MM.1S (cell line): ENCODE measurements at regions not wholly inside any gene's neighbourhood (a gene's known extent, or its start where the extent isn't known, plus 50 kb on each side); places are given as distances from the start of the nearest gene placed in this dataset.

Experiments used
- DNase-seq: peaks from one replicate; pipeline ENCODE4 v3.0.0-alpha.2; 2015
- H2AFZ ChIP-seq: fragments of 300-600 bp; sonication (generic); 2 replicates; pipeline ENCODE4 v1.6.0; 2016; ENCODE audit warnings: antibody characterized with exemption, low read length
- H3F3A ChIP-seq: fragments of 300-600 bp; sonication (generic); 2 replicates; pipeline ENCODE4 v1.6.1; 2016; ENCODE audit warnings: mild to moderate bottlenecking, antibody characterized with exemption, low read length, moderate library complexity, mixed read lengths; ENCODE audit not compliant: insufficient read depth
- H3K27ac ChIP-seq: fragments of 300-600 bp; sonication (generic); 2 replicates; pipeline ENCODE4 v1.5.1; 2016; ENCODE audit warnings: mild to moderate bottlenecking, low read length
- H3K27me3 ChIP-seq: fragments of 300-600 bp; sonication (generic); replicated peaks from 2 replicates; pipeline ENCODE4 v1.6.0; 2016; ENCODE audit warnings: low read length; ENCODE audit not compliant: insufficient read depth
- H3K36me3 ChIP-seq: fragments of 300-600 bp; sonication (generic); replicated peaks from 2 replicates; pipeline ENCODE4 v1.6.1; 2016; ENCODE audit warnings: mild to moderate bottlenecking, low read length, mixed read lengths; ENCODE audit not compliant: insufficient read depth
- H3K4me1 ChIP-seq: fragments of 300-600 bp; sonication (generic); 2 replicates; pipeline ENCODE4 v1.6.1; 2016; ENCODE audit warnings: low read length, mixed read lengths
- H3K4me2 ChIP-seq: fragments of 300-600 bp; sonication (generic); 2 replicates; pipeline ENCODE4 v1.6.0; 2016; ENCODE audit warnings: low read depth, low read length
- H3K4me3 ChIP-seq: fragments of 300-600 bp; sonication (generic); 2 replicates; pipeline ENCODE4 v1.5.1; 2016; ENCODE audit warnings: low read length, mixed read lengths
- H3K79me2 ChIP-seq: fragments of 300-600 bp; sonication (generic); 2 replicates; pipeline ENCODE4 v1.6.1; 2016; ENCODE audit warnings: mixed run types, low read length, mixed read lengths
- H3K9ac ChIP-seq: fragments of 300-600 bp; sonication (generic); 2 replicates; pipeline ENCODE4 v1.6.1; 2016; ENCODE audit warnings: low read length, mixed read lengths
- H3K9me2 ChIP-seq: fragments of 300-600 bp; sonication (generic); replicated peaks from 2 replicates; pipeline ENCODE4 v1.6.1; 2016; ENCODE audit warnings: mild to moderate bottlenecking, low read length, mixed read lengths; ENCODE audit not compliant: insufficient read depth
- H3K9me3 ChIP-seq: fragments of 300-600 bp; sonication (generic); replicated peaks from 2 replicates; pipeline ENCODE4 v1.6.1; 2016; ENCODE audit warnings: mild to moderate bottlenecking, low read length, mixed read lengths; ENCODE audit not compliant: insufficient read depth
- H4K20me1 ChIP-seq: fragments of 300-600 bp; sonication (generic); 2 replicates; pipeline ENCODE4 v1.6.1; 2016; ENCODE audit warnings: mild to moderate bottlenecking, low read length, moderate library complexity, mixed read lengths; ENCODE audit not compliant: insufficient read depth
- EZH2 ChIP-seq: fragments of 300-600 bp; sonication (generic); optimal IDR thresholded peaks from 2 replicates; pipeline ENCODE3; 2017; ENCODE audit warnings: low read depth, mild to moderate bottlenecking, antibody characterized with exemption, low read length, mixed read lengths
- EZH2phosphoT487 ChIP-seq: fragments of 300-600 bp; sonication (generic); IDR thresholded peaks from 2 replicates; pipeline ENCODE4 v1.6.1; 2018; ENCODE audit warnings: antibody characterized with exemption, low read length
- TF ChIP-seq, protein P1 (sequence below): fragments of 300-600 bp; sonication (generic); IDR thresholded peaks from 2 replicates; pipeline ENCODE4 v1.5.1; 2016; ENCODE audit warnings: antibody characterized with exemption, low read length, mixed read lengths

DNA sequence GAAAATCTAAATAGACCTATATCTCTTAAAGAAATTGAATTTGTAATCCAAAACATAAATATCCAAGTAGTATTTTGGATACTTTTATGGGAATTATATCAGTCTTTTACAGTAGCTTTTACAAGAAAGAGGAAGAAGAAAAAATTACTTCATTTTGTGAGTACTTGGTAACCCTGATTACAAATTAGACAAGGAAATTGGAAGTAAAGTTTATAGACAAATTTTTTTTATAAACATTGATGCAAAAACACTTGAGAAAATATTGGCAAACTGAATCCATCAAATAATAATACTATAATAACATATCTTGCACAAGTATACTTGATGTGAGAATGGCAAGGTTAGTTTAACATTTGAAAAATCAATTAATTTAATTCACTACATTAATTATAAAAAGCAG is 954.1 kb upstream of the MIR17HG start:
- no peak for TF ChIP-seq EZH2
- TF ChIP-seq EZH2phosphoT487, result no peak
- TF ChIP-seq, protein P1, sequence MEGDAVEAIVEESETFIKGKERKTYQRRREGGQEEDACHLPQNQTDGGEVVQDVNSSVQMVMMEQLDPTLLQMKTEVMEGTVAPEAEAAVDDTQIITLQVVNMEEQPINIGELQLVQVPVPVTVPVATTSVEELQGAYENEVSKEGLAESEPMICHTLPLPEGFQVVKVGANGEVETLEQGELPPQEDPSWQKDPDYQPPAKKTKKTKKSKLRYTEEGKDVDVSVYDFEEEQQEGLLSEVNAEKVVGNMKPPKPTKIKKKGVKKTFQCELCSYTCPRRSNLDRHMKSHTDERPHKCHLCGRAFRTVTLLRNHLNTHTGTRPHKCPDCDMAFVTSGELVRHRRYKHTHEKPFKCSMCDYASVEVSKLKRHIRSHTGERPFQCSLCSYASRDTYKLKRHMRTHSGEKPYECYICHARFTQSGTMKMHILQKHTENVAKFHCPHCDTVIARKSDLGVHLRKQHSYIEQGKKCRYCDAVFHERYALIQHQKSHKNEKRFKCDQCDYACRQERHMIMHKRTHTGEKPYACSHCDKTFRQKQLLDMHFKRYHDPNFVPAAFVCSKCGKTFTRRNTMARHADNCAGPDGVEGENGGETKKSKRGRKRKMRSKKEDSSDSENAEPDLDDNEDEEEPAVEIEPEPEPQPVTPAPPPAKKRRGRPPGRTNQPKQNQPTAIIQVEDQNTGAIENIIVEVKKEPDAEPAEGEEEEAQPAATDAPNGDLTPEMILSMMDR, result no peak
- no peak overlapping the region for H2AFZ ChIP-seq
- H3K4me3 ChIP-seq, result no peak overlapping the region
- H3K27ac ChIP-seq, result no peak overlapping the region
- no peaks in the 10 kb centered on the region for H3K9me3 ChIP-seq
- H3K9me2 ChIP-seq, result no peaks in the 10 kb centered on the region
- H4K20me1 ChIP-seq, result no peaks in the 10 kb centered on the region
- no peaks in the 10 kb centered on the region for H3K27me3 ChIP-seq
- H3K9ac ChIP-seq, result no peak overlapping the region
- H3K4me1 ChIP-seq, result no peaks in the 10 kb centered on the region
- no peaks in the 10 kb centered on the region for H3K36me3 ChIP-seq
- H3F3A ChIP-seq, result no peaks in the 10 kb centered on the region
- H3K79me2 ChIP-seq, result no peaks in the 10 kb centered on the region
- no peak overlapping the region for H3K4me2 ChIP-seq
- DNase-seq, result no peak

DNA sequence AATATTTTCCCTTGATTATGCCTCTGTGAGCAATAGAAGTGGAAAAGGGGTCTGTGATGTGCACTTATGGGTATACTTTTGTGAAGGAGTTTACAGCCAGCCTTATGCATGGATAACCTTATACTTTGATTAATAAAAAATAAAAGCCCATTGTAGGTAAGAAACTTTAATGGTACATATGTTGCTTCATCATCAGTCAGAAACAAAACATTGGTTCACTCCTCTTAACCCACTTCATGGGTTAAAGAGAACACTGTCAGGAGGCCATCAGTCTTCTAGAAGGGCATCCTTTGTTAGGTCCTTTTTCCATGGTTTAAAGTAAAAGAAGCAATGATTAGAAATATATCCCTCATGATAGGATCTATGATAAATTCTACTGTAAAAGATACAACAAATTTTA is 952.1 kb upstream of the MIR17HG start:
- Histone ChIP-seq H3K4me3 (no peak overlapping the region), H3K79me2 (no peaks in the 10 kb centered on the region), H3K4me1 (no peaks in the 10 kb centered on the region), H3K27ac (no peak overlapping the region), H3K9me2 (no peaks in the 10 kb centered on the region), H3K4me2 (no peak overlapping the region), H4K20me1 (no peaks in the 10 kb centered on the region), H3K9ac (no peak overlapping the region), H3K9me3 (no peaks in the 10 kb centered on the region), H3F3A (no peaks in the 10 kb centered on the region), H2AFZ (no peak overlapping the region), H3K36me3 (no peaks in the 10 kb centered on the region), H3K27me3 (no peaks in the 10 kb centered on the region)
- no peak for DNase-seq
- TF ChIP-seq EZH2, result no peak
- TF ChIP-seq EZH2phosphoT487, result no peak
- TF ChIP-seq, protein P1, result no peak

GRCh38 chr13:90395846-90396245 is 951.6 kb upstream of the MIR17HG start:
- DNase-seq, result no peak
- TF ChIP-seq EZH2phosphoT487 (no peak), EZH2 (no peak)
- TF ChIP-seq, protein P1, result no peak
- H4K20me1 ChIP-seq, result no peaks in the 10 kb centered on the region

GRCh38 chr13:90396266-90396665 is 951.2 kb upstream of the MIR17HG start:
- TF ChIP-seq EZH2, result no peak
- no peak for TF ChIP-seq EZH2phosphoT487
- TF ChIP-seq, protein P1, result no peak
- H3K27ac ChIP-seq, result no peak overlapping the region
- no peaks in the 10 kb centered on the region for H3K27me3 ChIP-seq
- no peaks in the 10 kb centered on the region for H3F3A ChIP-seq
- H3K36me3 ChIP-seq, result no peaks in the 10 kb centered on the region
- H2AFZ ChIP-seq, result no peak overlapping the region
- H3K9me2 ChIP-seq, result no peaks in the 10 kb centered on the region
- H3K4me3 ChIP-seq, result no peak overlapping the region
- no peak overlapping the region for H3K4me2 ChIP-seq
- H3K79me2 ChIP-seq, result no peaks in the 10 kb centered on the region
- no peaks in the 10 kb centered on the region for H4K20me1 ChIP-seq
- DNase-seq, result no peak
- no peaks in the 10 kb centered on the region for H3K4me1 ChIP-seq
- no peaks in the 10 kb centered on the region for H3K9me3 ChIP-seq
- no peak overlapping the region for H3K9ac ChIP-seq

More at GRCh38 chr13:90395846-90396245, 951.6 kb upstream of the MIR17HG start:
- Histone ChIP-seq H3K9ac (no peak overlapping the region), H3F3A (no peaks in the 10 kb centered on the region), H3K9me2 (no peaks in the 10 kb centered on the region), H3K27me3 (no peaks in the 10 kb centered on the region), H3K4me2 (no peak overlapping the region), H3K79me2 (no peaks in the 10 kb centered on the region), H3K27ac (no peak overlapping the region), H3K9me3 (no peaks in the 10 kb centered on the region), H3K4me1 (no peaks in the 10 kb centered on the region), H3K4me3 (no peak overlapping the region), H2AFZ (no peak overlapping the region), H3K36me3 (no peaks in the 10 kb centered on the region)
